Hypothalamus (tissue), 51 donors: ENCODE measurements at regions not wholly inside any gene's neighbourhood (a gene's known extent, or its start where the extent isn't known, plus 50 kb on each side); places are given as distances from the start of the nearest gene placed in this dataset.
"Not testable (repeated sequence)": the region's sequence is repeated elsewhere in the genome, so short reads cannot be mapped to it uniquely, and the experiment has no call there.

Source experiments
- DNase-seq, 51 donors: peaks; one replicate each; lab custom pipeline; 2025; lab: John Stamatoyannopoulos, UW

- no peak for DNase-seq
These were observed 120.5 kb downstream of the PMAIP1 start for GRCh38 chr18:60020107-60020925.

- no peak for DNase-seq
These were observed 119.7 kb downstream of the PMAIP1 start for GRCh38 chr18:60019463-60019840.

- DNase-seq = no peak
These were observed 119.0 kb downstream of the PMAIP1 start for GRCh38 chr18:60018618-60019462.

GRCh38 chr18:60018134-60018533 is 118.3 kb downstream of the PMAIP1 start:
- not testable (repeated sequence) for DNase-seq

GRCh38 chr18:60017371-60017770 is 117.6 kb downstream of the PMAIP1 start:
- no peak for DNase-seq

- DNase-seq = not testable (repeated sequence)
These were observed 116.0 kb downstream of the PMAIP1 start for GRCh38 chr18:60015826-60016225.

- not testable (repeated sequence) for DNase-seq
These were observed 113.4 kb downstream of the PMAIP1 start for GRCh38 chr18:60013148-60013547.

- no peak for DNase-seq
These were observed 111.2 kb downstream of the PMAIP1 start for GRCh38 chr18:60010984-60011383.

GRCh38 chr18:60010513-60010912 is 110.7 kb downstream of the PMAIP1 start:
- no peak for DNase-seq

GRCh38 chr18:60007661-60008060 is 107.9 kb downstream of the PMAIP1 start:
- no peak for DNase-seq

- no peak for DNase-seq
These were observed 103.9 kb downstream of the PMAIP1 start for GRCh38 chr18:60003610-60004185.

GRCh38 chr18:59996370-59996966 is 96.7 kb downstream of the PMAIP1 start:
- peak in 19 of 51 donors; percentile 1 to 66 (median 8) for DNase-seq

GRCh38 chr18:59994357-59994756 is 94.6 kb downstream of the PMAIP1 start:
- no peak for DNase-seq

- no peak for DNase-seq
These were observed 93.8 kb downstream of the PMAIP1 start for GRCh38 chr18:59993560-59993959.

GRCh38 chr18:59990121-59990823 is 90.5 kb downstream of the PMAIP1 start:
- no peak for DNase-seq

GRCh38 chr18:59988098-59988706 is 88.4 kb downstream of the PMAIP1 start:
- peak in 24 of 51 donors; percentile 2 to 67 (median 17) for DNase-seq

GRCh38 chr18:59987102-59987501 is 87.3 kb downstream of the PMAIP1 start:
- DNase-seq = no peak

GRCh38 chr18:59986139-59986538 is 86.3 kb downstream of the PMAIP1 start:
- no peak for DNase-seq

- DNase-seq = no peak
These were observed 85.5 kb downstream of the PMAIP1 start for GRCh38 chr18:59985289-59985688.

- DNase-seq = no peak
These were observed 83.7 kb downstream of the PMAIP1 start for GRCh38 chr18:59983506-59983905.
